GM23248 (cell line): ENCODE measurements at regions not wholly inside any gene's neighbourhood (a gene's known extent, or its start where the extent isn't known, plus 50 kb on each side); places are given as distances from the start of the nearest gene placed in this dataset.

ENCODE experiments used
- EZH2 ChIP-seq: fragments of 200-600 bp; sonication (generic); IDR thresholded peaks from 2 replicates; pipeline ENCODE4 v1.6.1; 2018; ENCODE audit warnings: antibody characterized with exemption, mild to moderate bottlenecking; ENCODE audit not compliant: insufficient read depth, poor library complexity, severe bottlenecking
- EZH2phosphoT487 ChIP-seq: fragments of 200-600 bp; sonication (generic); IDR thresholded peaks from 2 replicates; pipeline ENCODE4 v1.6.1; 2018; ENCODE audit warnings: antibody characterized with exemption, moderate library complexity, mild to moderate bottlenecking, low read depth; ENCODE audit not compliant: insufficient read depth

GRCh38 chr12:27148791-27149190 lies 66.4 kb upstream of the C12orf71 start:
- no peak for TF ChIP-seq EZH2
- TF ChIP-seq EZH2phosphoT487, result no peak
